T-helper 1 cell (primary cell): ENCODE measurements at regions not wholly inside any gene's neighbourhood (a gene's known extent, or its start where the extent isn't known, plus 50 kb on each side); places are given as distances from the start of the nearest gene placed in this dataset.

Experiments
- DNase-seq, 5 donors: peaks; one replicate each; pipeline ENCODE4 v3.0.0-alpha.2; 2012 to 2020

GRCh38 chr5:91283899-91284298 lies 99.2 kb downstream of the ARRDC3 start:
- DNase-seq: no peak

DNA sequence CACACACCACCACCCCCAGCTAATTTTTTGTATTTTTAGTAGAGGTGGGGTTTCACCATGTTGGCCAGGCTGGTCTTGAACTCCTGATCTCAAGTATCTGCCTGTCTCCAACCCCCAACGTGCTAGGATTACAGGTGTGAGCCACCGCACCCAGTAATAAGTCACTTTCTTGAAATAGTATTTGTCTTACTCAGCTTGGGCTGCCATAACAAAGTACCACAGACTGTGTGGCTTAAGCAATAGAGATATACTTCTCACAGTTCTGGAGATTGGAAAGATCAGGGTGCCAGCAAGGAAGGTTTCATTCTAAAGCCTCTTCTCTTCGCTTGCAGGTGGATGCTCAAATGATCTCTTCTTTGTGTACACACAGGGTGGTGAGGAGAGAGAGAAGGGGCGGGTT lies 99.8 kb downstream of the ARRDC3 start:
- no peak for DNase-seq

DNA sequence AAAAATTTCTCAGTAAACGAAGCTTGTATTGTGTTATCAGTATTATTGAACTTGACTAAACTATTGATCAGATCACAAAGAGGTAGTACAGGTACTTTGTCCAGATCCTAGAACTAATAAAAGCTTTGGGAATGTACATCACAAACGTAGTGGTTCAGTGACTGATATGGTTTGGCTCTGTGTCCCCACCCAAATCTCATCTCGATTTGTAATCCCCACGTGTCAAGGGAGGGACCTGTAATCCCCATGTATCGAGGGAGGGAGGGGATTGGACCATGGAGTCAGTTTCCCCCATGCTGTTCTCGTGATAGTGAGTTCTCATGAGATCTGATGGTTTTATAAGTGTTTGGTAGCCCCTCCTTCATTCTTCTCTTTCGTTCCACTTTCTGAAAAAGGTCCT lies 100.9 kb downstream of the ARRDC3 start:
- no peak for DNase-seq

- peak in 1 of 5 donors; percentile 25 for DNase-seq
Measured at GRCh38 chr5:91281401-91281800, 101.7 kb downstream of the ARRDC3 start.

GRCh38 chr5:91280362-91281269 lies 102.5 kb downstream of the ARRDC3 start:
- peak; percentile 71 to 90 (median 79) for DNase-seq

DNA sequence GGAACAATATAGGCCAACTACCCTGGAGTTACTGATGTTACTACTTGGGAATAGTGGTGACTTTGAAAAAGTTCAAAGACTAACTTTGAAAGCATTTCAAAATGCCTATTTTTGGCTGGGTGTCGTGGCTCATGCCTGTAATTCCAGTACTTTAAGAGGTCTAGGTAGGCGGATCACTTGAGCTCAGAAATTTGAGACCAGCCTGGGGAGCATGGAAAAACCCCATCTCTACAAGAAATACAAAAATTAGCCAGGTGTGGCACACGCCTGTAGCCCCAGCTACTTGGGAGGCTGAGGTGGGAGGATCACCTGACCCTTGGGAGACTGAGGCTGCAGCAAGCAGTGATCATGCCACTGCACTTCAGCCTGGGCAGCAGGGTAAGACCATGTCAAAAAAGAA lies 105.3 kb downstream of the ARRDC3 start:
- DNase-seq: no peak

DNA sequence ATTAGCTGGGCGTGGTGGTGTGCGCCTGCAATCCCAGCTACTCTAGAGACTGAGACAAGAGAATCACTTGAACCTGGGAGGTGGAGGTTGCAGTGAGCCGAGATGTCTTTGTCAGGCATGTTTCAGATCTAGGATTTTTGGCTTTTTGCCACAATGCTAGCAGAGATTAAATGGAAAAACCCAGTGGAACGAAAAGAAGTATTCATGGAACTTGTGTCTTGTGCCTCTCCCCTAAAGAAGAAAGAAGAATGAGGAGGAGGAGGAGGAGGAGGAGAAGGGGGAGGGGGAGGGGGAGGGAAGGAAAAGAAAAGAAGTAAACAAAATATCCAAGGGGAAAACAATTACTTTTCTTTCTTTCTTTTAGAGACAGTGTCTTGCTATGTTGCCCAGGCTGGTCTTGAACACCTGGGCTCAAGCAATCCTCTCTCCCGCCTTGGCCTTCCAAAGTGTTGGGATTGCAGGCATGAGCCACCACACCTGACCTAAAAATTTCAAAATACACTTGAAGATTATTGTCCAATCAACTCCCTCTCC lies 106.0 kb downstream of the ARRDC3 start:
- DNase-seq: no peak

DNA sequence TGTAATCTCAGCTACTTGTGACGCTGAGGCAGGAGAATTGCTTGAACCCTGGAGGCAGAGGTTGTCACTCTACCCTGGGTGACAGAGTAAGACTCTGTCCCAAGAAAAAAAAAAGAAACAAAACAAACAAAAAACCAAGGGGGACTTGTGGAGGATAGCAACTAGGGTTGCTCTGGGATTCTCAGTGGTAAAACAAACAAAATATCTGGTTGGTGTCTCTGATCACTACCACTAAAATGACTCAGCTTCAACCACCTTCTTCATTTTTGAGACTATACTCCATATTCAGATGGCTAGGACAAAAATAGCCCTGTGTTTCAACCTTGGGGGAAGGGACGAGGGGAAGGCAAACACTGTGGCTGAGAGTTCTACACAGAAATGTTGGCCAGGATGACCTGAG lies 110.3 kb downstream of the ARRDC3 start:
- peak in 1 of 5 donors; percentile 54 for DNase-seq

GRCh38 chr5:91271999-91272398 lies 111.1 kb downstream of the ARRDC3 start:
- no peak for DNase-seq

DNA sequence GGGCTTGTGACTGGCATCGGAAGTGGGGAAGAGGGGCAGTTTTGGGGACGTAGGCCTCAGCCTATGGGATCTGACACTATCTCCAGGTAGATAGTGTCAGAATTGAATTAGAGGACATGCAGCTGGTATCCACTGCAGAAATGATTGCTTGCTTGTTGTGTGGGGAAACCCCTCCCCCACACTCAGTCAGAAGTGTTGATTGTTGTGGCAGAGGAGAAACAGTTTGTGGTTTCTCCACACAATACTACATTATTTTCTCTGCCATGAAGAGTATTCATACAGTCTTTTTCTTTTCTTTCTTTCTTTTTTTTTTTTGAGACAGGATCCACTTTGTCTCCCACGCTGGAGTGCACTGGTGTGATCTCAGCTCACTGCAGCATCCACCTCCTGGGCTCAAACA lies 113.9 kb downstream of the ARRDC3 start:
- peak in 1 of 5 donors; percentile 74 for DNase-seq

GRCh38 chr5:91266184-91266705 lies 116.9 kb downstream of the ARRDC3 start:
- peak in 1 of 5 donors; percentile 38 for DNase-seq

DNA sequence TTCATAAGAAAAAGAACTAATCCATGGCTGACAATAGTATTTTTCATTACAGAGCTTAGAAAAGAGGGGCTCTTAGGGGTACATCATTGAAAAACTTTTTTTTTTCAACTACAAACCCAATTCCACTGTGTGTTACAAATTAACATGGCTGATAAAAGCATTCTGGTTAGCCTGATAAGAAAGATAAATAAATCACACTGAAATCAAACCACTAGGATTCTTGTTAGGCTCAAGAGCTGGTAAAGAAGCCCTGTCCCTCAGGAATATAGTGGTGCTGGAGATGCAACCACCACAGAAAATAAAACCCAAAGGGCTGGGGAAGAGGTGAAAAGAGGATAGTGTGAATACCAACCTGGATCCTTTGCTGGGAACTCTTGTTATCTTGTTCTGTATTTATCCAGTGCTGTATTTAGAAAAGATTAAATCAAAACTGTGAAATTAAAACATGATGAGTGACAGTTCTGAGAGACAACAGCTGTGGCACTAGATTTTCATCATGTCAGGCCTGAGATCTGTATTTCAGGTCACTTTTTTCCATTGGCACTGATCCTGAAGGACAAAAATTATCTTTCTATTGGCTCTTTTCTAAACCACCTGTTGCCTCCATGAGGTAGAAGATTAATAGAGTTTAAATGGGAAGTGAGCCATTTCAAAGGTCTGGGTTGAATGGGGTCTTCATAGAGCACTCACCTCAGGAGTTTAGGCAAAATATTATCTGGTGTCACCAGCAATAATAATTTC lies 118.6 kb downstream of the ARRDC3 start:
- DNase-seq: no peak

DNA sequence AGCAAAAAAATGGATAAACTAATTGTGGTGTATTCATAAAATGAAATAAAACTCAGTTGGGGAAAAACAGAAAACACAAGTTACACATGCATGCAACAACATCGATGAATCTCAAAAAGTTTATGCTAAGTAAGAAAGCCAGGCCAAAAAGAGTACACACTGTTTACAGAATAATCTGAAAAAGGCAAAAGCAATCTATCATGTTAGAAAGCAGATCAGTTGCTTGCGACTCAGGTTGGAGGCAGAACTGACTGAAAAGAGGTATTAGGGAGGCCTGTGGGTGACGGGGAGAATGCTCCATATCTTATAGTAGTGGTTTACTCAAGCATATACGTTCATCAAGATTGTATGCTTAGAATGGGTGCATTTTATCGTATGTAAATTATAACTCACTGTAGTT lies 119.2 kb downstream of the ARRDC3 start:
- no peak for DNase-seq

GRCh38 chr5:91257301-91257700 lies 125.8 kb downstream of the ARRDC3 start:
- DNase-seq: no peak

- no peak for DNase-seq
Measured at GRCh38 chr5:91256142-91256524, 127.0 kb downstream of the ARRDC3 start.

GRCh38 chr5:91255396-91256141 lies 127.5 kb downstream of the ARRDC3 start:
- no peak for DNase-seq

DNA sequence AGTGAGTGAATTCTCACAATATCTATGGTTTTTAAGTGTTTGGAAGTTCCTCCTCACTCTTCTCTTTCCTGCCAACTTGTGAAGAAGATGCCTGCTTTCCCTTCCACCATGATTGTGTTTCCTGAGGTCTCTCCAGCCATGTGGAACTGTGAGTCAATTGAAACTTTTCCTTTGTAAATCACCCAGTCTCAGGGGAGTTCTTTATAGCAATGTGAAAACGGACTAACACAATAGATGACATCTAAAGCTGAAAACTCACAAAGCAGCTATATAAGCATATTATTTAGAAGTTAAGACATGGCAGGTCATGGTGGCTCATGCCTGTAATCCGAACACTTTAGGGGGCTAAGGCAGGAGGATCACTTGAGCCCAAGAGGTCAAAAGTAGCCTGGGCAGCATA lies 130.2 kb downstream of the ARRDC3 start:
- DNase-seq: no peak

- DNase-seq: no peak
Measured at GRCh38 chr5:91245871-91246270, 137.2 kb downstream of the ARRDC3 start.

DNA sequence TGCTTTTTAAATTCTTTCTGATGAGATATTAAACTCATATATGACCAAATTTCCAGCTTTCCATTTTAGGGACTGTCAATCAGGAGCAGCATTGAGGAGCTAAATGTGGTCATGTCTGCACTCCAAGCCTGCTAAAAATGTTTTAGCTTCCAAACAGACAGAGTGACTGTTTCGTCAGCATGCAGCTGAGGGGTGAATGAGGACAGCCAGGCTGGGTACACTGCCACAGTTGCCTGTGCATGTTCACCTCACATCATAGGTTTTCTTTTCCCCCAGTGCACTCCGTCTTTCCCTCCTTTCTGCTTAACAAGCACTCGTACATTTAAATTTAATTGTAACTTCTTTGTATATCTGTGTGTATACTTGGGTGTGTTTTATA lies 138.1 kb downstream of the ARRDC3 start:
- DNase-seq: no peak

DNA sequence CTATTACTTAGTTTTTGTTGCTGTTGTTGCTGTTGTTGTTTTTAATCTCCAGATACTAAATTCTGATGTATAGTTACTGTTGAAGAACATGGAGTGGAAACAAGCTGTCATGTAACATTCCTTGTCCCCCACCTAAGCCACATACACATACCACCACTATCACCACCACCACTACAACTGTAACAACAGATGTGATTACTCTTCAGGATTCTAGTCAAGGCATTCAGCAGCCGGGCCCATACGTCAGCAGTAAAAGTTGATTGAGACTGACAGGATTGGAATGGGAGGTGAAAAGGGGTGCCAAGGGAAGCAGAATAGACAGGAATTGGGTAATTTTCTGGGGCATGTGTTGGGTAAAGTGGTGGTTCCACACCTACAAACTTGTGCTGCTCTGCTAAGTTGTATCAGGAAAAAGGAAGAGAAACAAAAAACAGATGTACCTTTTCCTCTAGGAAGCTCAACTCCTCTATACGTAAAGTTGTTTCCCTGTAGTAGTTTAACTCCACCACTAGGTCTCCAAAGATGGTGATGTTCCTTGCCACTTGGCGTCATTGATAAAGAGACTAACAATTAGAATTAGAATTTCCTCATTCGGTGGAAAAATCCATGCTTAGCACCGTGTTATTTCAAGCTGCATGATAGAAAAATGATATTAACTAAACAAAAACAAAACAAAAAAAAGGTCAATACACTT lies 138.6 kb downstream of the ARRDC3 start:
- DNase-seq: no peak

GRCh38 chr5:91243852-91244251 lies 139.3 kb downstream of the ARRDC3 start:
- no peak for DNase-seq

GRCh38 chr5:91243286-91243685 lies 139.8 kb downstream of the ARRDC3 start:
- DNase-seq: no peak
